Suprapubic skin (tissue), 4 donors: ENCODE measurements at regions not wholly inside any gene's neighbourhood (a gene's known extent, or its start where the extent isn't known, plus 50 kb on each side); places are given as distances from the start of the nearest gene placed in this dataset.

Source experiments
- EP300 ChIP-seq: sonication (generic); formaldehyde crosslinking; IDR thresholded peaks from one replicate; pipeline ENCODE4 v1.6.1; 2017; ENCODE audit warnings: antibody characterized with exemption
- POLR2A ChIP-seq, 2 donors: fragments of 450-650 bp; IDR thresholded peaks; one replicate each; pipeline ENCODE4 v1.6.1; 2017; ENCODE audit warnings: antibody characterized with exemption in 2 of 2, mild to moderate bottlenecking in 2 of 2, moderate library complexity in 2 of 2
- POLR2AphosphoS5 ChIP-seq, 3 donors: sonication (generic); formaldehyde crosslinking; IDR thresholded peaks; one replicate each; pipeline ENCODE4 v1.6.1; 2017; ENCODE audit warnings: antibody characterized with exemption in 3 of 3
- TF ChIP-seq, protein P1 (sequence below), 2 donors: fragments of 200-600 bp in 1 of 2; fragments of 450-650 bp in 1 of 2; sonication (generic) in 1 of 2; IDR thresholded peaks; one replicate each; pipeline ENCODE4 v1.5.1; 2016 to 2019; ENCODE audit warnings: antibody characterized with exemption in 2 of 2, mild to moderate bottlenecking in 1 of 2, moderate library complexity in 1 of 2

DNA sequence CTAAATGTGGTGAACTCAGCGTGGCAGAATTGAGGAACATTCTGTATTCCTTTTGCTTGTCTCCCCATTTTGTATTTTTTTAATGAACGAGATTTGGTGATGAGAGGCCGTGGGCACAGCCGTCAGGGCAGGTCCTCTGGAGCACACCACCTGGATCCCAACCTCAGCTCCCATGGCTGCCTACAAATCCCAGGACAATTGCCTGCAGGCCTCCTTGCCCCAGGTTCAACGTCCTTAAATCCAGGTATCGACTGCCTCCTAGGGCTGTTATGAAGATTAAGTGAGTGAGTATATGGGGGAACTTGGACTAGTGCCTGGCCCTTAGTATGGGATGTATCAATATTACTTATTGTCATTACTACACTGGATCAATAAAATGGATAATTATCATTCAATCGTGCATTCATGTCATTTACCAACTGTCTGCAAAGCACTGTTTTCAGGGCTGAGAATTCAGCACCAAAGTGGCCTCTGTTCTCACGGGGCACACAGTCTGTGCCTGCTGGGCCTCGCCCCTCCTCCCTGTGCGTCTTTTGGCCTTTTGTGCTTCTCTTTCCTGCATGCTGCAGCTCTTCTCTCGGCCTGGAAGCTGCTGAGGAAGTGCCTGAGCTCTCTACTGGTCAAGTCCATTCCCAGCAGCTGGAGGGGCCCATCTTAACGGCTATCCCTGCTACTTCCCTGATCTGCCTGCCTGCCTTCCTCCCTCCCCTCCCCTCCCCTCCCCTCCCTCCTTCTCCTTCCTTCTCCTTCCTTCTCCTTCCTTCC is 1343.7 kb downstream of the BRD1 start:
- TF ChIP-seq, protein P1, sequence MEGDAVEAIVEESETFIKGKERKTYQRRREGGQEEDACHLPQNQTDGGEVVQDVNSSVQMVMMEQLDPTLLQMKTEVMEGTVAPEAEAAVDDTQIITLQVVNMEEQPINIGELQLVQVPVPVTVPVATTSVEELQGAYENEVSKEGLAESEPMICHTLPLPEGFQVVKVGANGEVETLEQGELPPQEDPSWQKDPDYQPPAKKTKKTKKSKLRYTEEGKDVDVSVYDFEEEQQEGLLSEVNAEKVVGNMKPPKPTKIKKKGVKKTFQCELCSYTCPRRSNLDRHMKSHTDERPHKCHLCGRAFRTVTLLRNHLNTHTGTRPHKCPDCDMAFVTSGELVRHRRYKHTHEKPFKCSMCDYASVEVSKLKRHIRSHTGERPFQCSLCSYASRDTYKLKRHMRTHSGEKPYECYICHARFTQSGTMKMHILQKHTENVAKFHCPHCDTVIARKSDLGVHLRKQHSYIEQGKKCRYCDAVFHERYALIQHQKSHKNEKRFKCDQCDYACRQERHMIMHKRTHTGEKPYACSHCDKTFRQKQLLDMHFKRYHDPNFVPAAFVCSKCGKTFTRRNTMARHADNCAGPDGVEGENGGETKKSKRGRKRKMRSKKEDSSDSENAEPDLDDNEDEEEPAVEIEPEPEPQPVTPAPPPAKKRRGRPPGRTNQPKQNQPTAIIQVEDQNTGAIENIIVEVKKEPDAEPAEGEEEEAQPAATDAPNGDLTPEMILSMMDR (IDR thresholded peaks at IDR 0.05), result no peak
- TF ChIP-seq POLR2AphosphoS5 (IDR thresholded peaks at IDR 0.05), result no peak
- TF ChIP-seq POLR2A (IDR thresholded peaks at IDR 0.05), result no peak
- no peak for TF ChIP-seq EP300
